ENCODE measurements at regions not wholly inside any gene's neighbourhood (a gene's known extent, or its start where the extent isn't known, plus 50 kb on each side); places are given as distances from the start of the nearest gene placed in this dataset.

DNA sequence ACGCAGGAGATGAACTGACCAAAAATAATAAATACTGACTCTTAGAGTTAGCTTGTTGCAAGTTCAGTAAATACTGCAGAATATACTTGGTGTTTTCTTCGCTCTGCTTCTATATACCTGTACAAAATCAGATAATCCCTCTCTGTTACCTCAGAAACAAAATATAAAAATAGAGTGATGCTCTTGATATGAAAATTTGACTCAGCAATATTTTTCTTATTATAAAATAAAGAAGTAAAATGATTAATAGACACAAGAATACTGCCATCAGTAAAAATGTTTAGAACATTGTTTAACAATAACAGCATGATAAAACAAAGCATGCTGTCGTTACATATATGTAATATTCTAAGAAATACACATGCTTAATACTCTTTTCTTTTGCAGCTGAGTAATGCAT lies 1366.9 kb upstream of the EYS start:
- H3K4me3 ChIP-seq (ENCODE audit: low read depth, low read length), result no peak overlapping the region
- TF ChIP-seq, protein P1, sequence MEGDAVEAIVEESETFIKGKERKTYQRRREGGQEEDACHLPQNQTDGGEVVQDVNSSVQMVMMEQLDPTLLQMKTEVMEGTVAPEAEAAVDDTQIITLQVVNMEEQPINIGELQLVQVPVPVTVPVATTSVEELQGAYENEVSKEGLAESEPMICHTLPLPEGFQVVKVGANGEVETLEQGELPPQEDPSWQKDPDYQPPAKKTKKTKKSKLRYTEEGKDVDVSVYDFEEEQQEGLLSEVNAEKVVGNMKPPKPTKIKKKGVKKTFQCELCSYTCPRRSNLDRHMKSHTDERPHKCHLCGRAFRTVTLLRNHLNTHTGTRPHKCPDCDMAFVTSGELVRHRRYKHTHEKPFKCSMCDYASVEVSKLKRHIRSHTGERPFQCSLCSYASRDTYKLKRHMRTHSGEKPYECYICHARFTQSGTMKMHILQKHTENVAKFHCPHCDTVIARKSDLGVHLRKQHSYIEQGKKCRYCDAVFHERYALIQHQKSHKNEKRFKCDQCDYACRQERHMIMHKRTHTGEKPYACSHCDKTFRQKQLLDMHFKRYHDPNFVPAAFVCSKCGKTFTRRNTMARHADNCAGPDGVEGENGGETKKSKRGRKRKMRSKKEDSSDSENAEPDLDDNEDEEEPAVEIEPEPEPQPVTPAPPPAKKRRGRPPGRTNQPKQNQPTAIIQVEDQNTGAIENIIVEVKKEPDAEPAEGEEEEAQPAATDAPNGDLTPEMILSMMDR (IDR thresholded peaks at IDR 0.05; ENCODE audit: control insufficient read depth, extremely low read depth, insufficient read depth), result no peak
- DNase-seq (ENCODE audit: low read depth), result no peak

DNA sequence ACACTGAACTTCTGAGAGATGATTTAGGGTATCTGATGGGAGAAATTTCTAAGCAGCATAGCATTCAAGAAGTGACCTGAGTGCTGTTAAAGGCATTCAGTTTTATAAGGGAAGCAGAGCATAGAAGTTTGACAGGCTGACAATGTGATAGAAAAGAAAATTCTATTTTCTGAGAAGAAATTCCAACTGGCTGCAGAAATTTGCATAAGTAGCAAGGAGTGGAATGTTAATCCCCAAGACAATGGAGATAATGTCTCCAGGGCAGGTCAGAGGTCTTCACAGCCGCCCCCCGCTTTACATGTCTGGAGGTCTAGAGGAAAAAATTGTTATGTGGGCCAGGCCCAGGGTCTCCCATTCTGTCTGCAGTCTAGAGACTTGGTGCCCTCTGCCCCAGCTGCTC lies 1361.8 kb upstream of the EYS start:
- H3K4me3 ChIP-seq (ENCODE audit: low read depth, low read length), result no peak overlapping the region
- no peak for DNase-seq (ENCODE audit: low read depth)
- TF ChIP-seq, protein P1 (IDR thresholded peaks at IDR 0.05; ENCODE audit: control insufficient read depth, extremely low read depth, insufficient read depth), result no peak

DNA sequence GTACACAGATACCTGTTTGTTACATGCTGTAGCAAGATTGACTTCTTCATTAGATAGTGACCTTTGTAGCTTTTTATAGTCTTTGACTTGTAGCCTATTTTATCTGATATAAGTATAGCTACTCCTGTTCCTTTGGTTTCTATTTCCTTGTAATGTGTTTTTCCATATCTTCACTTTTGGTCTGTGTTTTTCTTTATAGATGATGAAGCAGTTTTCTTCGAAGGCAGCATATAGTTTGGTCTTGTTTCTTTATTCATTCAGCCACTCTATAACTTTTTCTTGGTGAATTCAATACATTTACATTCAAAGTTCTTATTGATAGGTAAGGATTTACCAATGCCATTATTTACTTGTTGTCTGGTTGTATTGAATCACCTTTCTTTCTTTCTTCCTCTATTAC lies 1357.3 kb upstream of the EYS start:
- DNase-seq (ENCODE audit: low read depth), result no peak
- TF ChIP-seq, protein P1 (IDR thresholded peaks at IDR 0.05; ENCODE audit: control insufficient read depth, extremely low read depth, insufficient read depth), result no peak
- no peak overlapping the region for H3K4me3 ChIP-seq (ENCODE audit: low read depth, low read length)

DNA sequence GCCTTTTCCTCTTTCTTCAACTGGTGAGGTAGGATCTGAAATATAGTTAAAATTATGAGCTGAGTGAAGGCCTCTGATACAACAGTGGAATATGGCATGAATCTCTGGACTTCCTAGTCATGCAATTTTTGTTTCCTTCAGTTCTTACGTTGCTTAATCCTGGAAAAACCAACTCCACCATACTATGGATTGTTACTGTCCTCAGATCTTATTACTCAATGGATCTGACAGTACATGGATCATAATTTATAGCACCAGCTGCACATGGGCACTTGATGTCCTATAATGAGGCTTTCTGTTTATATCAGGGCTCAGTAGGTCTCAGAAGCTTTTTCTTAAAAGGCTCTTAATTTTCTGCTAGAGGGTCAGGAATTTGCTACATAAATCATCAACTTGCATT lies 1341.0 kb upstream of the EYS start:
- TF ChIP-seq, protein P1 (IDR thresholded peaks at IDR 0.05; ENCODE audit: control insufficient read depth, extremely low read depth, insufficient read depth), result no peak
- no peak for DNase-seq (ENCODE audit: low read depth)
- no peak overlapping the region for H3K4me3 ChIP-seq (ENCODE audit: low read depth, low read length)

DNA sequence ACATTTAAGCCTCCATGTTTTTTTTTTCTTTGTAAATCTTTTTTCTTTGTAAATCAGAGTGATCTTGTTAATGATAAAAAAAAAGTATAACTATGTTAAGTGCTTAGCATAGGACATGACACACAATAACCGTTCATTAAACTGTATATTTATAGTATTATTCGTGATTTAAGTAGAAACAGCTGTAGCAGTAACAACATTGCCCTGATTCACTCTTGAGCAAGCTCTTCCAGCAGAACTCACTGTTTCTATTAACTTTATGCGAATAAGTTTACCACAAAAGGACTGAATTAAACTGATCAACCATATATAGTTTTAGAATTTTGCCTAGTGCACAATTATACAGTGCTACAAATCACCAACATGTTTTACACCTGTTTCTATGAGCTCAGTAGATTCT lies 1338.0 kb upstream of the EYS start:
- DNase-seq (ENCODE audit: low read depth), result no peak
- TF ChIP-seq, protein P1 (IDR thresholded peaks at IDR 0.05; ENCODE audit: control insufficient read depth, extremely low read depth, insufficient read depth), result no peak
- H3K4me3 ChIP-seq (ENCODE audit: low read depth, low read length), result no peak overlapping the region

DNA sequence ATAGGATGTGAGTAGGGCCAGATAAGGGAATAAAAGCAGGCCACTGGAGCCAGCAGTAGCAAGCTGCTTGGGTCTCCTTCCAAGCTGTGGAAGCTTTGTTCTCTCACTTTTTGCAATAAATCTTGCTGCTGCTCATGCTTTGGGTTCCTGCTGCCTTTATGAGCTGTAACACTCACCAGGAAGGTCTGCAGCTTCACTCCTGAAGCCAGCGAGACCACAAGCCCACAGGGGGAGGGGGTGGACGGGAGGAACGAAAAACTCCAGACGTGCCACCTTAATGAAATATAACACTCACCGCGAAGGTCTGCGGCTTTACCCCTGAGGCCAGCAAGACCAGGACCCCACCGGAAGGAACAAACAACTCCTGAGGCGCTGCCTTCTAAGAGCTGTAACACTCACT lies 1324.4 kb upstream of the EYS start:
- TF ChIP-seq, protein P1 (IDR thresholded peaks at IDR 0.05; ENCODE audit: control insufficient read depth, extremely low read depth, insufficient read depth), result no peak
- H3K4me3 ChIP-seq (ENCODE audit: low read depth, low read length), result no peak overlapping the region
- DNase-seq (ENCODE audit: low read depth), result no peak

DNA sequence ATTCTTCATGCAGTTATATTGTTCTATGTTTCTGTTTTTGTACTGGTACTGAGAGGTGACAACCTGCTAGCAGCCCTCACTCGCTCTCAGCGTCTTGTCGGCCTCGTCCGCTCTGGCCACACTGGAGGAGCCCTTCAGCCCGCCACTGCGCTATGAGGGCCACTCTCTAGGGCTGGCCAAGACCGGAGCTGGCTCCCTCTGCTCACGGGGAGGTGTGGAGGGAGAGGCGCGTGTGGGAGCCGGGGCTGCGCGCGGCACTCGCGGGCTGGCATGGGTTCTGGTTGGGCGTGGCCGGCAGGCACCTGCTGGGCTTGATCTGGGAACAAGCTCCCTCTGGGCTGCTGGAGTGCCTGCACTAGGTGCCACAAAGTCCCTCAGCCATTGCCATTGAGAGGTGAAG lies 1323.8 kb upstream of the EYS start:
- TF ChIP-seq, protein P1 (IDR thresholded peaks at IDR 0.05; ENCODE audit: control insufficient read depth, extremely low read depth, insufficient read depth), result no peak
- no peak overlapping the region for H3K4me3 ChIP-seq (ENCODE audit: low read depth, low read length)
- no peak for DNase-seq (ENCODE audit: low read depth)

Measured in LNCaP clone FGC (cell line).